GM18519 (cell line): ENCODE measurements at regions not wholly inside any gene's neighbourhood (a gene's known extent, or its start where the extent isn't known, plus 50 kb on each side); places are given as distances from the start of the nearest gene placed in this dataset.

ENCODE experiments used
- ATAC-seq: cut with Tn5 transposase; IDR thresholded peaks from one replicate; pipeline ENCODE4 v1.9.1; 2021; ENCODE audit warnings: mild to moderate bottlenecking, moderate library complexity; ENCODE audit not compliant: unreplicated experiment, low FRiP score

GRCh38 chr2:12870692-12871091 lies 154.0 kb downstream of the TRIB2 start:
- ATAC-seq: no peak

GRCh38 chr2:12871694-12872315 lies 155.1 kb downstream of the TRIB2 start:
- no peak for ATAC-seq

- no peak for ATAC-seq
Observed at GRCh38 chr2:12877761-12878160, 161.0 kb downstream of the TRIB2 start.

- ATAC-seq: no peak
Observed at GRCh38 chr2:12879649-12880048, 162.9 kb downstream of the TRIB2 start.

GRCh38 chr2:12881952-12882351 lies 165.2 kb downstream of the TRIB2 start:
- ATAC-seq: no peak

GRCh38 chr2:12882393-12882792 lies 165.7 kb downstream of the TRIB2 start:
- ATAC-seq: no peak

- ATAC-seq: no peak
Observed at GRCh38 chr2:12883906-12884305, 167.2 kb downstream of the TRIB2 start.

GRCh38 chr2:12884713-12885282 lies 168.1 kb downstream of the TRIB2 start:
- ATAC-seq: no peak

- ATAC-seq: no peak
Observed at GRCh38 chr2:12890066-12890465, 173.3 kb downstream of the TRIB2 start.

GRCh38 chr2:12890481-12890991 lies 173.8 kb downstream of the TRIB2 start:
- ATAC-seq: no peak

GRCh38 chr2:12895017-12895416 lies 178.3 kb downstream of the TRIB2 start:
- ATAC-seq: no peak

- no peak for ATAC-seq
Observed at GRCh38 chr2:12896318-12896982, 179.7 kb downstream of the TRIB2 start.

GRCh38 chr2:12897181-12897580 lies 180.4 kb downstream of the TRIB2 start:
- no peak for ATAC-seq

GRCh38 chr2:12903272-12903671 lies 186.5 kb downstream of the TRIB2 start:
- ATAC-seq: no peak

- no peak for ATAC-seq
Observed at GRCh38 chr2:12910431-12910830, 193.7 kb downstream of the TRIB2 start.

- ATAC-seq: no peak
Observed at GRCh38 chr2:12915787-12916186, 199.1 kb downstream of the TRIB2 start.

- no peak for ATAC-seq
Observed at GRCh38 chr2:12918138-12918834, 201.6 kb downstream of the TRIB2 start.

- no peak for ATAC-seq
Observed at GRCh38 chr2:12918835-12919445, 202.2 kb downstream of the TRIB2 start.

GRCh38 chr2:12921321-12921720 lies 204.6 kb downstream of the TRIB2 start:
- ATAC-seq: no peak

- no peak for ATAC-seq
Observed at GRCh38 chr2:12923907-12924610, 207.3 kb downstream of the TRIB2 start.
